Mesenchymal stem cell (in vitro differentiated cells and primary cell): ENCODE measurements at regions not wholly inside any gene's neighbourhood (a gene's known extent, or its start where the extent isn't known, plus 50 kb on each side); places are given as distances from the start of the nearest gene placed in this dataset.
A peak's percentile ranks its signal among the peaks of the same experiment; 100 is the strongest.

ENCODE experiments used
- DNase-seq: peaks from one replicate; pipeline ENCODE4 v3.0.0-alpha.2; 2013
- H2AFZ ChIP-seq: one replicate; pipeline ENCODE4 v1.6.1; 2013; ENCODE audit warnings: low read depth, mild to moderate bottlenecking, control low read depth, inconsistent platforms, low read length, moderate library complexity
- H2AK5ac ChIP-seq: 2 replicates; pipeline ENCODE4 v1.6.1; 2013; ENCODE audit warnings: low read length, moderate library complexity, mild to moderate bottlenecking, inconsistent platforms; ENCODE audit not compliant: severe bottlenecking
- H2BK120ac ChIP-seq: one replicate; pipeline ENCODE4 v1.6.1; 2013; ENCODE audit warnings: low read depth, mild to moderate bottlenecking, inconsistent platforms, low read length, moderate library complexity
- H2BK12ac ChIP-seq, 2 experiments: one replicate each; pipeline ENCODE4 v1.6.1; 2013; ENCODE audit warnings: inconsistent platforms in 2 of 2, low read length in 2 of 2, mild to moderate bottlenecking in 2 of 2, moderate library complexity in 2 of 2, control low read depth in 1 of 2
- H2BK15ac ChIP-seq: one replicate; pipeline ENCODE4 v1.6.1; 2013; ENCODE audit warnings: mild to moderate bottlenecking, low read depth, inconsistent platforms; ENCODE audit not compliant: poor library complexity, severe bottlenecking
- H2BK5ac ChIP-seq: 2 replicates; pipeline ENCODE4 v1.6.1; 2013; ENCODE audit warnings: low read depth, mild to moderate bottlenecking, low read length, control low read depth, inconsistent platforms; ENCODE audit not compliant: poor library complexity, severe bottlenecking
- H3K14ac ChIP-seq, 2 experiments: one replicate each; pipeline ENCODE4 v1.6.1; 2013; ENCODE audit warnings: inconsistent platforms in 2 of 2, low read length in 2 of 2, control low read depth in 1 of 2, mild to moderate bottlenecking in 1 of 2, moderate library complexity in 1 of 2
- H3K18ac ChIP-seq, 2 experiments: one replicate each; pipeline ENCODE4 v1.6.1; 2013; ENCODE audit warnings: inconsistent platforms in 2 of 2, low read length in 2 of 2, control low read depth in 1 of 2, low read depth in 1 of 2, mild to moderate bottlenecking in 1 of 2
- H3K23ac ChIP-seq, 2 experiments: one replicate each; pipeline ENCODE4 v1.6.1; 2013; ENCODE audit warnings: inconsistent platforms in 2 of 2, low read length in 2 of 2, mild to moderate bottlenecking in 2 of 2, moderate library complexity in 2 of 2, control low read depth in 1 of 2
- H3K27ac ChIP-seq: 2 replicates; pipeline ENCODE4 v1.5.1; 2013; ENCODE audit warnings: mild to moderate bottlenecking, moderate library complexity, low read length, control low read depth, inconsistent platforms; ENCODE audit not compliant: poor library complexity, severe bottlenecking
- H3K27me3 ChIP-seq, 2 experiments: 2 replicates each; pipeline versions ENCODE4 v1.6.1 to v1.7.0; 2013; ENCODE audit warnings: low read length in 2 of 2, mild to moderate bottlenecking in 2 of 2, moderate library complexity in 2 of 2, control low read depth in 1 of 2, inconsistent platforms in 1 of 2; ENCODE audit not compliant: control insufficient read depth in 1 of 2, insufficient read depth in 1 of 2
- H3K36me3 ChIP-seq, 2 experiments: 2 replicates each; pipeline versions ENCODE4 v1.6.1 to v1.7.0; 2013; ENCODE audit warnings: low read length in 2 of 2, control low read depth in 1 of 2, inconsistent platforms in 1 of 2, low read depth in 1 of 2, mild to moderate bottlenecking in 1 of 2; ENCODE audit not compliant: insufficient read depth in 2 of 2, control insufficient read depth in 1 of 2
- H3K4ac ChIP-seq, 2 experiments: one replicate each; pipeline ENCODE4 v1.6.1; 2013; ENCODE audit warnings: inconsistent platforms in 2 of 2, low read length in 2 of 2, mild to moderate bottlenecking in 2 of 2, moderate library complexity in 2 of 2, control low read depth in 1 of 2, low read depth in 1 of 2
- H3K4me1 ChIP-seq: 2 replicates; pipeline ENCODE4 v1.6.1; 2013; ENCODE audit warnings: low read depth, low read length, control low read depth; ENCODE audit not compliant: control insufficient read depth, insufficient read depth
- H3K4me2 ChIP-seq: 2 replicates; pipeline ENCODE4 v1.6.1; 2013; ENCODE audit warnings: low read length, mild to moderate bottlenecking, inconsistent platforms; ENCODE audit not compliant: poor library complexity, severe bottlenecking
- H3K4me3 ChIP-seq, 2 experiments: 2 replicates each; pipeline versions ENCODE4 v1.5.1 to v1.7.0; 2013; ENCODE audit warnings: low read length in 2 of 2, mild to moderate bottlenecking in 2 of 2, control low read depth in 1 of 2, low read depth in 1 of 2; ENCODE audit not compliant: insufficient read depth in 1 of 2
- H3K79me1 ChIP-seq: replicated peaks from 2 replicates; pipeline ENCODE4 v1.6.1; 2013; ENCODE audit warnings: mild to moderate bottlenecking, control low read depth, low read length, inconsistent platforms; ENCODE audit not compliant: poor library complexity, severe bottlenecking
- H3K9ac ChIP-seq: 2 replicates; pipeline ENCODE4 v1.7.0; 2013; ENCODE audit warnings: mild to moderate bottlenecking, low read length, moderate library complexity
- H3K9me3 ChIP-seq: 2 replicates; pipeline ENCODE4 v1.7.0; 2013; ENCODE audit warnings: mild to moderate bottlenecking, low read length; ENCODE audit not compliant: control insufficient read depth
- H4K8ac ChIP-seq: one replicate; pipeline ENCODE4 v1.6.1; 2013; ENCODE audit warnings: inconsistent platforms, mild to moderate bottlenecking, low read length, moderate library complexity
- H4K91ac ChIP-seq: one replicate; pipeline ENCODE4 v1.6.1; 2013; ENCODE audit warnings: mild to moderate bottlenecking, low read length, inconsistent platforms
- WGBS: methylation state at CpG from one replicate; pipeline ENCODE4 v1.1.7; 2013; ENCODE audit warnings: mixed read lengths; 5-methylcytosine and 5-hydroxymethylcytosine counted together

DNA sequence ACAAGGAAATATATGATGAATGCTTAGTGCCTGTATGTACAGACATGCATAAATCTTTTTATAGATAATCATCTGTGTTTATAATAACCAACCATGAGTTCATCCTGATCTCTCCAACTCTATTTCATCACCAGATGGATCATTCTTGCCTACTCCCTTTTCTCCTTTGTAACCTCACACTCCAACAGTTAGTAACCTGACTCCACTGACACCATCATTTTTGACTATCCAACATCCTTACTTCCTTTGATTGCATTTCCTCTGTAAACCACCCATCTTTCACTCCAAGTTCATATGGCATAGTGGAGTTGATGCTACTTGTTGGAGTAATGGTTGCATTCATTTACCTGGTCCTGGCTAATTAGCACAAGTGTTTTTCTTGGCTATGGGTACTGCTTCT, 170.6 kb downstream of the ZNF330 start:
- Histone ChIP-seq H3K27ac (peak overlapping the region; percentile 73), H3K18ac (no peak overlapping the region), H2BK5ac (no peak overlapping the region), H3K36me3 (no peaks in the 10 kb centered on the region), H3K9me3 (no peaks in the 10 kb centered on the region), H2AFZ (no peak overlapping the region), H2BK12ac (no peak overlapping the region), H2AK5ac (peak overlapping the region; percentile 26), H3K23ac (no peak overlapping the region), H2BK120ac (no peak overlapping the region), H3K27me3 (no peaks in the 10 kb centered on the region), H3K4me2 (no peak overlapping the region), H3K4ac (no peak overlapping the region), H4K91ac (no peak overlapping the region), H2BK15ac (no peak overlapping the region), H3K4me3 (no peak overlapping the region), H4K8ac (no peak overlapping the region), H3K79me1 (no peaks in the 10 kb centered on the region), H3K4me1 (peaks cover 1% of the 10 kb centered on the region), H3K14ac (no peak overlapping the region), H3K9ac (no peak overlapping the region)
- DNase-seq = no peak

DNA sequence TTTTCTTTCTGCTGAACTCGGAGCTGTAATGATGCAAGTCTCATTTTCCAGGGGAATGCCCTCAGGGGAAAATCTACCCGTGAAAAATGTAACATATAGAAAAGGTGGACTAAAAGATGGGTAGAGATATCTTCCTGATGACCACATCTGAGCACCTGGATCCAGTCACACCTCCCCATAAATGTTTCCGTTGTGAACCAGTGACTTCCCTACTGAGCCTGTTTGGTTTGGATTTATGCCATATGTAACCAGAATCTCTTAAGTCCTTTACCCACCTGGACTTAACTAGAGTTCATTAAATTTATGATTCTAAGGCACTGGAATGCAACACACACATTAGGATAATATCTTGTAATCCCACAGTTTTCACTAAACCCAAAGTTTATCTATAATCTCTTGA, 171.1 kb downstream of the ZNF330 start:
- Histone ChIP-seq H3K18ac (no peak overlapping the region), H3K4me1 (peaks cover 1% of the 10 kb centered on the region), H3K79me1 (no peaks in the 10 kb centered on the region), H3K4ac (no peak overlapping the region), H3K27me3 (no peaks in the 10 kb centered on the region), H2AK5ac (no peak overlapping the region), H2AFZ (no peak overlapping the region), H3K4me3 (no peak overlapping the region), H2BK12ac (no peak overlapping the region), H3K23ac (no peak overlapping the region), H2BK5ac (no peak overlapping the region), H3K27ac (peak overlapping the region; percentile 73), H2BK120ac (no peak overlapping the region), H3K14ac (no peak overlapping the region), H2BK15ac (no peak overlapping the region), H3K36me3 (no peaks in the 10 kb centered on the region), H3K9ac (no peak overlapping the region), H4K8ac (no peak overlapping the region), H3K4me2 (no peak overlapping the region), H3K9me3 (no peaks in the 10 kb centered on the region), H4K91ac (no peak overlapping the region)
- no peak for DNase-seq
- 100% methylated on average over 2 of the region's 3 CpGs for WGBS

DNA sequence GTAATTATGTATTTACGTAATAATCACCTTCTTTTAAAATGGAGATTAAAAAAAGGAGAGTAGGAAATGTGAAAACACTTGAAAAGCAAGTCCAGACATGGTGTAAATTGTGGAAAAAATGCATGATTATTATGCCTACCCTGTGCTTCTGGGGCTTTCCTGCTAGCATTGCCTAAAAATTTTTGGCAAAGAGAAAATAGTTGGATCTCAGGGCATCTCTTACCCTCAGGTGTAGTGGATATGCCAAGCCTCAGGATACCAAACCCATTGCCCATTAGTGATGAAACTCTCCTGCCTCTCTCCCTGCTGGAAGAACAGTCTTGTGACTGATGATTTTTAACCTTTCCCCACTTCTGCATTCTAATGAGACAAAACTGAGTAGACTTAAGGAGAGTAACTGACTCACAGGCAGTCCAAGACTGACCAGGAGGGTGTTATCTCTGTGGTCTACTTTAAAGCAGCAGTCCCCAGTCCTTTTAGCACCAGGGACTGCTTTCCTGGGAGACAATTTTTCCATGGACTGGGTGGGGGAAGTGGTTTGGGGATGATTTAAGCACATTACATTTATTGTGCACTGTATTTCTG, 174.6 kb downstream of the ZNF330 start:
- Histone ChIP-seq H3K23ac (no peak overlapping the region), H3K36me3 (no peaks in the 10 kb centered on the region), H3K4me3 (no peak overlapping the region), H2BK120ac (no peak overlapping the region), H3K27ac (no peak overlapping the region), H2BK12ac (no peak overlapping the region), H3K27me3 (no peaks in the 10 kb centered on the region), H2AK5ac (no peak overlapping the region), H3K79me1 (no peaks in the 10 kb centered on the region), H3K9me3 (no peaks in the 10 kb centered on the region), H3K4me2 (no peak overlapping the region), H3K14ac (no peak overlapping the region), H3K18ac (no peak overlapping the region), H2BK15ac (no peak overlapping the region), H3K4ac (no peak overlapping the region), H3K4me1 (peaks cover 1% of the 10 kb centered on the region), H4K8ac (no peak overlapping the region), H3K9ac (no peak overlapping the region), H2AFZ (no peak overlapping the region), H2BK5ac (no peak overlapping the region), H4K91ac (no peak overlapping the region)
- 100% methylated on average over 1 of the region's 1 CpG for WGBS
- DNase-seq = peak; percentile 18

DNA sequence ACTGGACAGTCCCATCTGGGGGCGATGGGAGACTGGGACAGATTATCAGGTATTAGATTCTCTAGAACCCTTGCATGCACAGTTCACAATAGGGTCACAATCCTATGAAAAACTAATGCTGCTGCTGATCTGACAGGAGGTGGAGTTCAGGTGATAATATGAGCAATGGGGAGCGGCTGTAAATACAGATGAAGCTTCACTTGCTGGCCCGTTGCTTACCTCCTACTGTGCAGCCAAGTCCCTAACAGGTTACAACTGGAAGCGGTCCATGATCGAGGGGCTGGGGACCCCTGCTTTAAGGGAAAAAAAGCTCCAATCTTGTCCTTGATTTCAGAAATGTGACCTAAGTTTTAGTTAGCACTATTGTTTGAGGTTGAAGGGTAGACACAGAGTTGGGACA, 175.2 kb downstream of the ZNF330 start:
- H3K9ac ChIP-seq = no peak overlapping the region
- no peaks in the 10 kb centered on the region for H3K79me1 ChIP-seq
- H3K27me3 ChIP-seq = no peaks in the 10 kb centered on the region
- no peak overlapping the region for H3K27ac ChIP-seq
- H2BK120ac ChIP-seq = no peak overlapping the region
- peaks cover 1% of the 10 kb centered on the region for H3K4me1 ChIP-seq
- no peak overlapping the region for H2AFZ ChIP-seq
- no peak for DNase-seq
- no peak overlapping the region for H3K23ac ChIP-seq
- H2BK5ac ChIP-seq = no peak overlapping the region
- no peak overlapping the region for H2AK5ac ChIP-seq
- no peaks in the 10 kb centered on the region for H3K36me3 ChIP-seq
- H3K4ac ChIP-seq = no peak overlapping the region
- H4K91ac ChIP-seq = no peak overlapping the region
- no peak overlapping the region for H3K4me3 ChIP-seq
- no peak overlapping the region for H2BK15ac ChIP-seq
- peak overlapping the region in 1 of 2 experiments; percentile 21 for H3K18ac ChIP-seq
- no peak overlapping the region for H3K14ac ChIP-seq
- H3K4me2 ChIP-seq = no peak overlapping the region
- no peaks in the 10 kb centered on the region for H3K9me3 ChIP-seq
- H2BK12ac ChIP-seq = no peak overlapping the region
- no peak overlapping the region for H4K8ac ChIP-seq
- 96% methylated on average over 5 of the region's 5 CpGs for WGBS
